ENCODE measurements at regions not wholly inside any gene's neighbourhood (a gene's known extent, or its start where the extent isn't known, plus 50 kb on each side); places are given as distances from the start of the nearest gene placed in this dataset.

GRCh38 chr4:112876316-112876715, 173.1 kb upstream of the ANK2 start:
- TF ChIP-seq SUZ12 (IDR thresholded peaks at IDR 0.05) (no peak), TARDBP (IDR thresholded peaks at IDR 0.05) (no peak), ELF4 (IDR thresholded peaks at IDR 0.05) (no peak), FOXA1 (IDR thresholded peaks at IDR 0.05) (no peak), ZNF384 (IDR thresholded peaks at IDR 0.05) (no peak)

All from HEK293T (cell line).